H1 (cell line): ENCODE measurements at regions not wholly inside any gene's neighbourhood (a gene's known extent, or its start where the extent isn't known, plus 50 kb on each side); places are given as distances from the start of the nearest gene placed in this dataset.

Experiments used
- CTCF ChIA-PET: fragments of 300-600 bp; sonication (Branson Sonifier 250); formaldehyde crosslinking; loops from one replicate; lab custom pipeline; 2021; ENCODE audit not compliant: partially characterized antibody; lab: Charles Lee
- POLR2A ChIA-PET: fragments of 300-600 bp; sonication (Branson Sonifier 250); formaldehyde crosslinking; loops from one replicate; lab custom pipeline; 2021; ENCODE audit warnings: inconsistent platforms; ENCODE audit not compliant: partially characterized antibody; lab: Charles Lee
- DNase-seq, 2 experiments: peaks; one replicate each; pipeline versions ENCODE4 v3.0.0 to v3.0.0-alpha.2; 2010 to 2022; ENCODE audit warnings: low spot score in 2 of 2, low read depth in 1 of 2, mixed read lengths in 1 of 2
- FAIRE-seq: peaks from 2 replicates; lab custom pipeline; 2011; peaks lifted over from hg19 to GRCh38; lab: Jason Lieb, UNC
- H2AFZ ChIP-seq: 2 replicates; pipeline ENCODE4 v1.8.1; 2012; ENCODE audit warnings: low read length, inconsistent platforms
- H2AK5ac ChIP-seq: 2 replicates; pipeline ENCODE4 v1.6.1; 2013; ENCODE audit warnings: low read depth, low read length
- H2BK120ac ChIP-seq: replicated peaks from 2 replicates; pipeline ENCODE3; 2013; ENCODE audit warnings: low read depth, low read length, inconsistent platforms
- H2BK12ac ChIP-seq: 2 replicates; pipeline ENCODE4 v1.6.1; 2013; ENCODE audit warnings: low read depth, low read length
- H2BK15ac ChIP-seq: 2 replicates; pipeline ENCODE4 v1.6.1; 2013; ENCODE audit warnings: low read length
- H2BK20ac ChIP-seq: 2 replicates; pipeline ENCODE4 v1.6.1; 2013; ENCODE audit warnings: low read length
- H2BK5ac ChIP-seq: 2 replicates; pipeline ENCODE4 v1.6.1; 2013; ENCODE audit warnings: low read depth, low read length
- H3K14ac ChIP-seq: 2 replicates; pipeline ENCODE4 v1.6.1; 2013; ENCODE audit warnings: inconsistent platforms; ENCODE audit not compliant: insufficient read length
- H3K18ac ChIP-seq: 2 replicates; pipeline ENCODE4 v1.6.1; 2013; ENCODE audit warnings: low read length; ENCODE audit errors: extremely low read depth
- H3K23ac ChIP-seq: 2 replicates; pipeline ENCODE4 v1.6.1; 2013; ENCODE audit warnings: inconsistent platforms; ENCODE audit not compliant: insufficient read length
- H3K23me2 ChIP-seq: 2 replicates; pipeline ENCODE4 v1.6.1; 2013; ENCODE audit warnings: low read depth, low read length
- H3K27ac ChIP-seq: 2 replicates; pipeline ENCODE4 v1.6.1; 2011; ENCODE audit warnings: low read depth, low read length, inconsistent platforms
- H3K27me3 ChIP-seq, 4 experiments: replicated peaks in 1 of 4; 1 replicate in 1 of 4; 2 replicates in 3 of 4; pipeline versions ENCODE4 v1.6.1 to v1.8.1; 2011 to 2013; ENCODE audit warnings: low read length in 3 of 4, mild to moderate bottlenecking in 3 of 4, inconsistent platforms in 2 of 4, mixed read lengths in 2 of 4, moderate library complexity in 1 of 4; ENCODE audit not compliant: control insufficient read depth in 3 of 4, insufficient read depth in 3 of 4; ENCODE audit errors: extremely low read depth in 1 of 4
- H3K36me3 ChIP-seq, 4 experiments: 2 replicates each; pipeline versions ENCODE4 v1.6.1 to v1.8.1; 2011 to 2013; ENCODE audit warnings: mild to moderate bottlenecking in 4 of 4, low read length in 3 of 4, moderate library complexity in 2 of 4, control low read depth in 1 of 4, inconsistent platforms in 1 of 4; ENCODE audit not compliant: insufficient read depth in 4 of 4, control insufficient read depth in 2 of 4
- H3K4ac ChIP-seq: replicated peaks from 2 replicates; pipeline ENCODE3; 2013; ENCODE audit warnings: low read length, low read depth, mixed read lengths, inconsistent platforms; ENCODE audit not compliant: insufficient read length
- H3K4me1 ChIP-seq, 4 experiments: replicated peaks in 1 of 4; 1 replicate in 1 of 4; 2 replicates in 3 of 4; pipeline versions ENCODE4 v1.6.1 to v1.8.1; 2011 to 2013; ENCODE audit warnings: low read length in 3 of 4, inconsistent platforms in 2 of 4, mixed read lengths in 1 of 4; ENCODE audit not compliant: insufficient read depth in 4 of 4, control insufficient read depth in 3 of 4
- H3K4me2 ChIP-seq, 2 experiments: 2 replicates each; pipeline versions ENCODE4 v1.6.1 to v1.8.1; 2011 to 2013; ENCODE audit warnings: low read depth in 2 of 2, low read length in 2 of 2, control low read depth in 1 of 2, inconsistent platforms in 1 of 2, mild to moderate bottlenecking in 1 of 2; ENCODE audit not compliant: insufficient read depth in 1 of 2
- H3K4me3 ChIP-seq, 4 experiments: fragments of 200-600, 300-600 bp in 1 of 4; sonication (generic), shearing (Covaris generic), sonication (Bioruptor Twin) in 1 of 4; 2 replicates each; pipeline versions ENCODE4 v1.5.1 to v1.8.1; 2011 to 2016; ENCODE audit warnings: low read length in 4 of 4, low read depth in 3 of 4, control low read depth in 2 of 4, inconsistent platforms in 2 of 4, mild to moderate bottlenecking in 2 of 4, mixed read lengths in 1 of 4, moderate library complexity in 1 of 4; ENCODE audit not compliant: insufficient read depth in 2 of 4; ENCODE audit errors: extremely low read depth in 1 of 4
- H3K56ac ChIP-seq: replicated peaks from 2 replicates; pipeline ENCODE3; 2013; ENCODE audit warnings: low read depth, mild to moderate bottlenecking, mixed read lengths, low read length, inconsistent platforms; ENCODE audit not compliant: insufficient read length
- H3K79me1 ChIP-seq: 2 replicates; pipeline ENCODE4 v1.6.1; 2013; ENCODE audit warnings: low read depth, low read length, control low read depth
- H3K79me2 ChIP-seq, 2 experiments: 2 replicates each; pipeline versions ENCODE4 v1.6.1 to v1.8.1; 2012 to 2013; ENCODE audit warnings: low read length in 2 of 2, mild to moderate bottlenecking in 2 of 2, inconsistent platforms in 1 of 2; ENCODE audit not compliant: insufficient read depth in 2 of 2, control insufficient read depth in 1 of 2
- H3K9ac ChIP-seq, 4 experiments: replicated peaks in 1 of 4; 1 replicate in 1 of 4; 2 replicates in 3 of 4; pipeline versions ENCODE4 v1.6.1 to v1.8.1; 2011 to 2013; ENCODE audit warnings: low read depth in 3 of 4, low read length in 3 of 4, control low read depth in 2 of 4, mild to moderate bottlenecking in 2 of 4, moderate library complexity in 2 of 4, inconsistent platforms in 1 of 4; ENCODE audit errors: extremely low read depth in 1 of 4
- H3K9me3 ChIP-seq, 2 experiments: 2 replicates each; pipeline versions ENCODE4 v1.6.1 to v1.8.1; 2012 to 2013; ENCODE audit warnings: mild to moderate bottlenecking in 2 of 2, moderate library complexity in 2 of 2, control low read depth in 1 of 2, inconsistent platforms in 1 of 2, low read depth in 1 of 2, low read length in 1 of 2, mixed read lengths in 1 of 2; ENCODE audit not compliant: insufficient read depth in 2 of 2
- H4K20me1 ChIP-seq, 2 experiments: replicated peaks in 1 of 2; 2 replicates each; pipeline versions ENCODE3 to v1.8.1; 2011 to 2013; ENCODE audit warnings: inconsistent platforms in 2 of 2, low read length in 2 of 2, mild to moderate bottlenecking in 1 of 2; ENCODE audit not compliant: insufficient read depth in 2 of 2, control insufficient read depth in 1 of 2
- H4K5ac ChIP-seq: 2 replicates; pipeline ENCODE4 v1.6.1; 2013; ENCODE audit warnings: low read length, low read depth, mixed read lengths, inconsistent platforms; ENCODE audit not compliant: insufficient read length
- H4K8ac ChIP-seq: 2 replicates; pipeline ENCODE4 v1.8.0; 2013; ENCODE audit warnings: mild to moderate bottlenecking, moderate library complexity, low read length, inconsistent platforms; ENCODE audit not compliant: insufficient read depth; ENCODE audit errors: extremely low read depth
- H4K91ac ChIP-seq: replicated peaks from 2 replicates; pipeline ENCODE3; 2013; ENCODE audit warnings: low read length, mixed read lengths, inconsistent platforms; ENCODE audit not compliant: insufficient read length
- CHD2 ChIP-seq: IDR thresholded peaks from 2 replicates; pipeline ENCODE4 v1.6.1; 2012; ENCODE audit warnings: low read length, improper control_type of control experiment
- JUN ChIP-seq: IDR thresholded peaks from 2 replicates; pipeline ENCODE4 v1.6.1; 2011; ENCODE audit warnings: low read depth, mild to moderate bottlenecking, improper control_type of control experiment, low read length
- KDM5A ChIP-seq: fragments of 200-600 bp; IDR thresholded peaks from 2 replicates; pipeline ENCODE4 v1.7.1; 2012; ENCODE audit warnings: mild to moderate bottlenecking, low read length, inconsistent platforms, mixed read lengths
- RFX5 ChIP-seq: IDR thresholded peaks from 2 replicates; pipeline ENCODE4 v1.6.1; 2011; ENCODE audit warnings: low read depth, low read length, improper control_type of control experiment, borderline replicate concordance
- TBP ChIP-seq: IDR thresholded peaks from 2 replicates; pipeline ENCODE4 v1.6.1; 2011; ENCODE audit warnings: low read depth, low read length, improper control_type of control experiment
- ZNF274 ChIP-seq: IDR thresholded peaks from 2 replicates; pipeline ENCODE4 v1.7.0; 2012; ENCODE audit warnings: low read length, borderline replicate concordance; ENCODE audit errors: extremely low read depth
- WGBS, 2 experiments: shearing (Covaris generic) in 1 of 2; methylation state at CpG; one replicate each; pipeline versions ENCODE4 v1.1.6 to v1.1.7; 2013 to 2015; ENCODE audit warnings: low lambda C conversion rate in 2 of 2, mixed read lengths in 2 of 2, inconsistent platforms in 1 of 2, low coverage in 1 of 2, missing lambda C conversion rate in 1 of 2; ENCODE audit not compliant: insufficient replicate concordance in 2 of 2, insufficient coverage in 1 of 2, insufficient read length in 1 of 2; ENCODE audit errors: extremely low coverage in 1 of 2, missing lambda C conversion rate in 1 of 2; 5-methylcytosine and 5-hydroxymethylcytosine counted together

GRCh38 chr5:160956051-160956450 lies 104.0 kb upstream of the ATP10B start:
- Histone ChIP-seq H3K4me2 (no peak overlapping the region), H3K27me3 (no peaks in the 10 kb centered on the region), H2BK15ac (no peak overlapping the region), H2BK12ac (no peak overlapping the region), H3K9ac (no peak overlapping the region), H3K79me1 (no peaks in the 10 kb centered on the region), H3K27ac (no peak overlapping the region), H3K36me3 (no peaks in the 10 kb centered on the region)
- ChIA-PET CTCF (interaction anchor here (0.8 to 2.0 kb wide), 2 partner anchors 15 to 153 kb away, joined by 3 to 7 read pairs; no protein-coding TSS in a partner anchor), POLR2A (no interaction called here)
- TF ChIP-seq CHD2 (no peak), TBP (no peak), ZNF274 (no peak), KDM5A (no peak), RFX5 (no peak), JUN (no peak)
- TF ChIP-seq, all 59 proteins: peak for 0
- Histone ChIP-seq H3K23me2 (no peaks in the 10 kb centered on the region), H2BK120ac (no peak overlapping the region), H2AFZ (no peak overlapping the region), H3K14ac (no peak overlapping the region), H4K91ac (no peak overlapping the region), H3K56ac (no peak overlapping the region), H3K4me1 (no peaks in the 10 kb centered on the region), H3K4me3 (no peak overlapping the region), H2BK20ac (no peak overlapping the region), H2BK5ac (no peak overlapping the region), H4K8ac (no peak overlapping the region), H3K4ac (no peak overlapping the region), H3K23ac (no peak overlapping the region), H3K9me3 (no peaks in the 10 kb centered on the region), H2AK5ac (no peak overlapping the region), H4K20me1 (no peaks in the 10 kb centered on the region), H3K18ac (no peak overlapping the region), H3K79me2 (no peaks in the 10 kb centered on the region), H4K5ac (no peak overlapping the region)
- DNase-seq (no peak), FAIRE-seq (no peak)
- WGBS, 2 experiments, result 92% methylated on average over 1 of the region's 1 CpG; no CpG with 5 or more reads in 1 of the 2 experiments
